HG02852 (cell line): ENCODE measurements at regions not wholly inside any gene's neighbourhood (a gene's known extent, or its start where the extent isn't known, plus 50 kb on each side); places are given as distances from the start of the nearest gene placed in this dataset.
"Not testable (repeated sequence)": the region's sequence is repeated elsewhere in the genome, so short reads cannot be mapped to it uniquely, and the experiment has no call there.

Experiments used
- ATAC-seq: cut with Tn5 transposase; IDR thresholded peaks from one replicate; pipeline ENCODE4 v1.9.1; 2021; ENCODE audit warnings: mild to moderate bottlenecking, moderate library complexity; ENCODE audit not compliant: unreplicated experiment

DNA sequence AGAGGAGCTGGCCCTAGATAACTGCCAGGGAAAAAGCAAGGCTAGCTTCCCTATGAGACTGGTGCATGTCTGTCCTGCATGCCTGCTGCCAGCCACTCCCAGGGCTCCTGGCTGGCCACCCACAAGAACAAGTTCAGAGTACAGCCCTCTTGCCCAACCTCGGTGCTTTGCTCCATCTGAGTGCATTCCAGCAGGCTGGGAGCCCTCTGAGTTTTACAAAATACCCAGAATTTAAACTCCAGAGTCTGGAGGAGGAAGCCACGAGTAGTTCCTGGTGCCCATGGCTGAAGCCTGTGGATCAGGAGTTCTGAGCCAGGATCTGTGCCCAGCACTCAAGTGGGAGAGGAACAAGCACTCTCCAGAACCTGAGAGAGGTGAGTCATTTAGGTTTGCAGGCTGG lies 111.6 kb downstream of the MAGEE2 start:
- no peak for ATAC-seq

DNA sequence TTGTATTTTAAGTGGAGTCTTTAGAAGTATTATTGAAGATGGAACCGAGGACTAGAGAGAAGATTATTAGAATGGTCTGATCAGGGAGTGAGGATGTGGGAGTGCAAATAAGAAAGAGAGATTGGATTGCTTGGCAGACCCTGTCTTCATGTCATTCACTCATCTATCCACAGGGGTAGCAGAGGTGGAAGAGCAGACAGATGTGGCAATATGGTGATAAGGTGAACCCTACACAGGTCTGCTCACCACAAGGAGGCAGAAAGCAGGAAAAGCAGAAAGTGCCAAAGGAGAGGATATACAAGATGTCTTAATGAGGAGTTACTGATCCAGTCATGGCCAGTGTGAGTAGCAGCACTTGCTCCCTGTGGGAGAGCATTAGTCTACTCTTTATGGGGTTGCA lies 129.4 kb downstream of the MAGEE2 start:
- ATAC-seq: no peak

DNA sequence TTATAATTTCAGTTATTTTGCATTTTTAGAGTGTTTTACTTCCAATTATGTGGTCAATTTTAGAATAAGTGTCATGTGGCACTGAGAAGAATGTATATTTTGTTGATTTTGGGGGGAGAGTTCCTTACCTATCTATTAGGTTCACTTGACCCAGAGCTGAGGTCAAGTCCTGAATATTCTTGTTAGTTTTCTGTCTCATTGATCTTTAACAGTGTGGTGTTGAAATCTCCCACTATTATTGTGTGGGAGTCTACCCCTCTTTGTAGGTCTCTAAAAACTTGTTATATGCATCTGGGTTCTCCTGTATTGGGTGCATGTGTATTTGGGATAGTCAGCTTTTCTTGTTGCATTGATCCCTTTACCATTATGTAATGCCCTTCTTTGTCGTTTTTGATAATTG lies 127.0 kb upstream of the ZDHHC15 start:
- ATAC-seq: no peak

DNA sequence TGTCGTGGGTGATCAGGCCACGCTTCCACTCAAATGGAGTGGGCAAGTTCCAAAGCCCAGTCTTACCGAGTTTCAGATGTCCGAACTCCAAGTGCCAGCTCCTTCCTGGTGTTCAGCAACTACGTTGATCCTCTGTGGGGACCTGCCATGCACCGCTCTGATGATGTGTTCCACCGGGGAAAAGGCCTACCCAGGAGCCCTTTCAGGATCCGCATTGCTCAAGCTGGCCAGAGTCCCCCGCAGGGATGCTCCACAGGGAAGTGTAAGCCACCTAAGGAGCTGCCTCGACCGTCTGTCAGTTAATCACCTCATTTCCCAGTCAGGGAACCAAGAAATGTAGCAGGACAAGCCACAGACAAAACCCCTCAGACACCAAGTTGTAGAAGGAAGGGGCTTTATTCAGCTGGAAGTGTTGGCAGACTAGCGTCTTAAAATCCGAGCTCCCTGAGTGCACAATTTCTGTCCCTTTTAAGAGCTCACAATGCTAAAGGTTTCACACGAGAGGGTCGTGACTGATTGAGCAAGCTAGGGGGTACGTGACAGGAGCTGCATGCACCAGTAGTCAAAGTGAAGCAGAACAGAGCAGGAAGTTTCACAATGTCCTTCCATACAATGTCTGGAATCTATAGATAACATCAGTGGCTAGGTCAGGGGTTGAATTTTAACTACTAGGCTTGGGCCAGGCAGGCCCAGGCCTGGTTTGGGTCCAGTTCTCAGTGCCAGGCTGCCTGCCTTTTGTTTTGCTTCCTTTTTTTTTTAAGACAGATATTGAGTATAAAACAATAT lies 126.2 kb upstream of the ZDHHC15 start:
- ATAC-seq: no peak

DNA sequence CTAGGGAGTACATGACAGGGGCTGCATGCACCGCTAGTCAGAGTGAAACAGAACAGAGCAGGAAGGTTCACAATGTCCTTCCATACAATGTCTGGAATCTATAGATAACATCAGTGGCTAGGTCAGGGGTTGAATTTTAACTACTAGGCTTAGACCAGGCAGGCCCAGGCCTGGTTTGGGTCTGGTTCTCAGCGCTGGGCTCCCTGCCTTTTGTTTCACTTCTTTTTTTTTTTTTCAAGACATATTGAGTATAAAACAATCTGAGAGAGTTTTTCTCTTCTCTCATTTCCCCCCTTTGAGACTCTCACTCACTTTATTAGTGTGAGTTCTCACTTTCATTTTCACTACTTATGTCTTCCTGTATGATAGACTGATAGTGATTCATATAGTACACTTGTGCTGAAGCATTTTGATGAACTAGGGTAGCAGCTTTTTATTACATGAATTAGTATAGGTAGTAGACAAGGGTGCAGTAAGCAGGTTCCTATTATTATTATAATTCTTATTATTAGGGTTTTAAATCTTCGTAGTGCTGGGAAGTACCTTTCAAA lies 120.0 kb upstream of the ZDHHC15 start:
- peak; percentile 51 for ATAC-seq

DNA sequence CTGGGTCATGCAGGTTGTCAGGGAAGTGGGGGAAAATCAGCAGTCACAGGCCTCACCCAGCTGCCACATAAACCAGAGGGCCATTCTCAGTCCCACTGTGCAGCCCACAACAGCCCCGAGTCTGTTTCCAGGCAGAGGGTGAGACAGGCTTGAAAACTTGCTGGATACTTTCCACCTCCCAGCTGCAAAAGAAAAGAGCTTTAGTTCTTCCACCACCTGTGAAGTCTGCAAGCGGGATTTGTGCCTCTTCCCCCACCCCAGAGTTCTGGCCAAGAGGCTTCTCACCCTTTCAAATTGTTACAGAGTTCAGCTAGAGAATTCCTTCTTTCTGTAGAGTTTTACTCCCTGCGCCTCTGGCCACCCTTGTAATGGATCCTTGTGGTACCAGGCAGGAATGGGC lies 115.5 kb upstream of the ZDHHC15 start:
- no peak for ATAC-seq

DNA sequence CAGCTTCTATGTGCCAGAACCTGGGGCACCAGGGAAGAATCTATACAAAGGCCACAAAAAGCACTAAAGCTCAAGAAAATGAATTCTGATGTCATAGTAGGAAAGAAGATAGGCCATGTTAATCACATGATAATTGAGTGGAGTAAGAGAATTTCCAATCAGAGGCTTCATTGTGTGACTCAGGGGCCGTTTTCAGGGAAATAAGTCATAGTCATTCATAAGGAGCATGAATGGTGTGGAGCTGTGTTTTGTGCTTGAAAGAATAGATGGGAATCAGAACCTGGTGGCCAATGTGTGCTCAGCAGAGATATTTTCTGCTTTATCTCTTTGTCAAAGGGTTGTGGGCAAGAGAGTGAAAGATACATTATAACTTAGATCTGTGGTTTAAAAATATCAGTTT lies 102.4 kb upstream of the ZDHHC15 start:
- no peak for ATAC-seq

DNA sequence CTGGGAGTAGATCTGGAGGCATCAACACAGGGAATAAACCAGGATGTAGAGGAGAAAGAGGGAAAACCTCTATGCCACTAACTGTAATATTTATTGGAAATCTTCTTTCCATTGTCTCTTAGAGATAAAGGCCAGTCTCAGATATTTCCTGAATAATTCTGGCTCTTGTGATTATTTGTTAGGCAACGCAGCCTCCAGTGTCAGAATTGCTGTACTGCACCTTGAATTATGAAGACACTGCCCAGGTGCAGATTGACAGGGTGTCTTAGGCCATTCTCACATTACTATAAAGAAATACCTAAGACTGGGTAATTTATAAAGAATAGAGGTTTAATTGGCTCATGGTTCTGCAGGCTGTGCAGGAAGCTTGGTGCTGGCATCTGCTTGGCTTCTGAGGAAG lies 100.7 kb upstream of the ZDHHC15 start:
- no peak for ATAC-seq

DNA sequence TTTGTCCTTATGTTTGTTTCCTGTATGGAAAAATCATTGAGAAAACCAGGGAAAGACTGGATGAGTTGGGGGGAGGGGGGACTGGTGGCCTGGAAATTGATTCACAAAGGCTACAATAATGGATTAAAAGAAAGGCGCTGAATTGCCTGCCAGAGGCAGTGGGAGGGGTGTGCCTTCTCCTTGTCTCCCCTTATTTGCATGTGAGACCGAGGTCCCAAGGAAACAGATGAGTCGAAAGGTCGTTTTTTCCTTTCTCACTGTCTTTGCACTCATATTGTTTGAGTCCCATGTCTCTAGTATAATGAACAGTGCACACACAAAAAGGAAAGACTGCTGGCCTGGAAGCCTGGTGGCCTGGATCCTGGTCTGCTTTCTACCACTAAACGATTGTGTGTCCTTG lies 86.6 kb upstream of the ZDHHC15 start:
- ATAC-seq: no peak

DNA sequence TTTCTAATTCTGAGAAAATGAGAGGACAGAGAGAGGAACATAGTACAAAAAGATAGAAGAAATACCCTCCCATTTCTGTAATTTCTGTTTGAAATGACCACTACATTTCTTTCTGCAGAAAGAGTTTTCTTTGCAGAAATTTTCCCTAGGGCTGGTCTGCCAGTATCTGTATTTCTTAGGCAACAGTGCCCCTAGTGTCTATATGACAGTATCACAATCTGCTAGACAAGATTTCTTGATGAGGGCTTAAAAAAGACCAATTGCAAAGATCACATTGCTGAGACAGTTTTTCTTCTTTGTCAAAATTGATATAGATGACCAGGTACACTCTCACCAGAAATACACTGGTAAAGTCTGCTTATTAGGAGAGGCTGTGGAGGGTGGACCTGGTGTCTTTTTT lies 81.0 kb upstream of the ZDHHC15 start:
- ATAC-seq: no peak

DNA sequence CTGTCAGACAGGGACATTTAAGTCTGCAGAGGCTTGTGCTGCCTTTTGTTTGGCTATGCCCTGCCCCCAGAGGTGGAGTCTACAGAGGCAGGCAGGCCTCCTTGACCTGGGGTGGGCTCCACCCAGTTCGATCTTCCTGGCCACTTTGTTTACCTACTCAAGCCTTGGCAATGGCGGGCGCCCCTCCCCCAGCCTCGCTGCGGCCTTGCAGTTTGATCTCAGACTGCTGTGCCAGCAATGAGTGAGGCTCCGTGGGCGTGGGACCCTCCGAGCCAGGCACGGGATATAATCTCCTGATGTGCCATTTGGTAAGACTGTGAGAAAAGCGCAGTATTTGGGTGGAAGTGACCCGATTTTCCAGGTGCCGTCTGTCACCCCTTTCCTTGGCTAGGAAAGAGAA lies 79.2 kb upstream of the ZDHHC15 start:
- ATAC-seq: not testable (repeated sequence)

DNA sequence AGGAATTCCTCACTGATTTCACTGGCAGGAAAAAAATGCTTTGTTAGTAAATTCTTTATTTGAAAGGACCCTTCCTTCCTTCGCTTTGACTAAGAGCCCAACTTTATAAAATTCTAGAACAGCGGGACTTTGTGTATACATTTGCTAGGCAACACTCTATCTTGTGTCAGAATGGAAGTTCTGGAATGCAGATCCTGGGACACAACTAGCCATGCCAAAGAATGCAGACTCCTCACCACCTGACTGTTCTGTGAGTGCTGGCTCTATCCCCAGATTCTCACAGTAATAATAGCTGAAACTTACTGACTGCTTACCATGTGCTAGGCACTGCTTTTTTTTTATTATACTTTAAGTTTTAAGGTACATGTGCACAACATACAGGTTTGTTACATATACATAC lies 73.3 kb upstream of the ZDHHC15 start:
- no peak for ATAC-seq

DNA sequence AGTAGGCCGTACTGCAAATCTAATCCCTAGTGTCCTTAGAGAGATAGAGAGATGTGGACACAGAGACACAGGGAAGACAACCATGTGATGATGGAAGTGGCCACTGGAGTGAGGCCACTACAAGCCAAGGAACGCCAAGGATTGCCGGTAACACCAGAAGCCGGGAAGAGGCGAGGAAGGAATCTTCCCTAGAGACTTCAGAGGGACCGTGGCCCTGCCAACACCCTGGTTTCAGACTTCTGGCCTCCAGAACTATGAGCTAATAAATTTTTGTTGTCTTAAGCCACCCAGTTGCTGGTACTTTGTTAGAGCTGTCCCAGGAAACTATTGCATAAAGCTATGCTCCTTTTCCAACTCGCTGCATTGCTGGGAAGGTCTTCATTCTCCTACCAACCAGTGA lies 70.3 kb upstream of the ZDHHC15 start:
- not testable (repeated sequence) for ATAC-seq

DNA sequence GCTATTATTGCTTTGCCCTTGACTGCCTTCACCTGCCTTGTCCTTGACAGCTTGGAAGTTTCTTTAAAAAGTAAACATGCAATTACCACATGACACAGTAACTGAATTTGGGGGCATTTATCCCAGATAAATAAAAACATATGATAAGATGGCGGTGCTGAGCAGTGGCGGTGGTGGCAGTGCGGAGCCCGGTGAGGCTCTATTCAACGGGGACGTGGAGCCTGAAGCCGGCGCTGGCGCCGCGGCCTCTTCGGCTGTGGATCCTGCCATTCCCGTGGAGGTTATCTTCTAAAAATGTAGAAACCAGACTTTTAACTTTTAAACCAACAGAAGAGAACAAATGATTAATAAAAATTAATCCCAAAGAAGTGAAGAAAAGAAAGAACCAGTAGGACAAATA lies 59.7 kb upstream of the ZDHHC15 start:
- ATAC-seq: no peak
